ENCODE measurements at regions not wholly inside any gene's neighbourhood (a gene's known extent, or its start where the extent isn't known, plus 50 kb on each side); places are given as distances from the start of the nearest gene placed in this dataset.
"Not testable (repeated sequence)": the region's sequence is repeated elsewhere in the genome, so short reads cannot be mapped to it uniquely, and the experiment has no call there.

DNA sequence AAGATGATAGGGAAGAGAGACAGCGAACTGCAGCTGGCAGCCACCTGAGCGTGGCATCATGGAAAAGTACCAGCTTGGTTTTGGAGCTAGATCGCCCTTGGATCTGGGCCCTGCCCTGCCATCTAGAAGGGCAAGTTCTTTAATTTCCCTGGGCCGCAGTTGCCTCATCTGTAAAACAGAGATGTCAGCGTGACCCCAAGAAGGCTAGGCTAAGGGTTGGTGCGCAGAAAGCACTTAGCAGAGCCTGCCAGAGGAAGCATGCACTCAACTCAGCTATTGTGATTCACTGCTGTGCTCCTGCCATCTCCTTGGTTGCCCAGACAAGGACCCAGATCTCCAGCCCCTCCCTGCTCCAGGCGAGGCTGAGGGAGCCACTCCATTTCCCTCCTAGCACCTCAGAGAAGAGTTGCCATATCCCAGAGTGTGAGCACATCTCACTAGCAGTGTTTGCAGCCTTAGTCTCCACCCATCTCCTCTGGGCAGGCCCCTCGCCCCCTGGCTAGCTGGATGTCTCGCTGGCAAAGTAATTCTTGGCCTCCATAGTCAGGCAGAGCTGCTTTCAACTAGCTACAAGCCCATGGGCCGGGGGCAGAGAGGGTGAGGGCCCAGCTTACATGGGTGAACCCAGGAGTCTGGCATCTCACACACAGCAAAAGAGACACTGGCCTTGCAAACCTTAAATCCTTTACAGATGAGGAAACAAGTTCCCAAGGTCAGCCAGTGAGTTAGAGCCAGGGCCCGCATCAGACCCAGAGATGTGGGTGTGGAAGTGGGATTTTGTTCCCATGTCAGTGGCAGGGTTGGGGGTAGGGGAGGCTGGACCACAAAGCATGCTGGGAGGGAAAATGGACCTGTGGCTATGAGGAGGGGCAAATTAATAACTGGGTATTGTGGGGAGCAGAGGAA, 280.7 kb upstream of the TLE3 start:
- Histone ChIP-seq H3K27me3 (replicated peaks; ENCODE audit: control insufficient read depth, insufficient read depth, low read length) (peaks cover 42% of the 10 kb centered on the region), H3K36me3 (ENCODE audit: control insufficient read depth, insufficient read depth, low read length, severe bottlenecking) (no peaks in the 10 kb centered on the region), H3K4me1 (ENCODE audit: control insufficient read depth, insufficient read depth, low read length) (peaks cover 36% of the 10 kb centered on the region), H3K9ac (ENCODE audit: low read length) (no peak overlapping the region), H3K9me3 (ENCODE audit: control insufficient read depth, low read length) (peaks cover 19% of the 10 kb centered on the region), H3K4me3 (ENCODE audit: low read length) (no peak overlapping the region)
- DNase-seq (ENCODE audit: low read depth) = no peak

DNA sequence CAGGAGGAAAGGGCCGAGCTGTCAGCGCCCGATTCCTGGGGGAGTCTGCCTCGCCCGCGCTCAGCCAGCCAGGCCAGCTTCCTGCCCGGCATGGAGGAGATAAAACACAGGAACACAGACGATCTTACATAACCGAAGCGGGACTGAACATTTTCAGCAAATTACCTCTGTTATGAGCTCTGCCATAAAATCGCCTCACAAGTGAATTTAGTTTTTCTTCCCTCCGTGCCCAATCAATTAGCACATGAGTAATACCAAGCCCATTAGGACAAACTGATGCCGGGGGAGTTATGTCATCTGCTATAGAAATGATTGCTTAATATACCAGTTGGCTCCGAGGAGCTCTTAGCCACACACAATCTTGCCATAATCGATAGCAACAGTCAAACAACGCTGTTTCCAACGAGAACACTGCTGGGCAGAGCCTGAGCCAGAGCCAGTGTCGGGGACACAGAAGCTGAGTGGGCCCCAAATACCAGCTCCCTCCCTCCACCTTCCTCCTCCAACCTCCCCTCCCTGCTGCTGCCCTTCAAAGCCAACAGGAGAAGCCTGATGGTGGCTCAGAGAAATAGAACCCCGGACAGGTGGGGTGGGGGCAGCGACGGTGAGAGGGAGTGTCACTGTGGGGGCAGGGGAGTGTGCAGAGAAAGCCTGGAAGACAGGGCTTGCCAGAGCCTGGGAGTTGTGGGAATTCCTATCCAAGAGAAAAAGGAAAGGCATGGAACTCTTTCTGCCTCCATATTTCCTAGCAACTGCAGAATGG, 279.4 kb upstream of the TLE3 start:
- peak overlapping the region; percentile 58 for H3K4me3 ChIP-seq (ENCODE audit: low read length)
- peak overlapping the region; percentile 13 for H3K9ac ChIP-seq (ENCODE audit: low read length)
- H3K27me3 ChIP-seq (replicated peaks; ENCODE audit: control insufficient read depth, insufficient read depth, low read length) = peaks cover 33% of the 10 kb centered on the region
- peak; percentile 59 for DNase-seq (ENCODE audit: low read depth)
- peaks cover 15% of the 10 kb centered on the region for H3K9me3 ChIP-seq (ENCODE audit: control insufficient read depth, low read length)
- H3K36me3 ChIP-seq (ENCODE audit: control insufficient read depth, insufficient read depth, low read length, severe bottlenecking) = no peaks in the 10 kb centered on the region
- H3K4me1 ChIP-seq (ENCODE audit: control insufficient read depth, insufficient read depth, low read length) = peaks cover 36% of the 10 kb centered on the region

DNA sequence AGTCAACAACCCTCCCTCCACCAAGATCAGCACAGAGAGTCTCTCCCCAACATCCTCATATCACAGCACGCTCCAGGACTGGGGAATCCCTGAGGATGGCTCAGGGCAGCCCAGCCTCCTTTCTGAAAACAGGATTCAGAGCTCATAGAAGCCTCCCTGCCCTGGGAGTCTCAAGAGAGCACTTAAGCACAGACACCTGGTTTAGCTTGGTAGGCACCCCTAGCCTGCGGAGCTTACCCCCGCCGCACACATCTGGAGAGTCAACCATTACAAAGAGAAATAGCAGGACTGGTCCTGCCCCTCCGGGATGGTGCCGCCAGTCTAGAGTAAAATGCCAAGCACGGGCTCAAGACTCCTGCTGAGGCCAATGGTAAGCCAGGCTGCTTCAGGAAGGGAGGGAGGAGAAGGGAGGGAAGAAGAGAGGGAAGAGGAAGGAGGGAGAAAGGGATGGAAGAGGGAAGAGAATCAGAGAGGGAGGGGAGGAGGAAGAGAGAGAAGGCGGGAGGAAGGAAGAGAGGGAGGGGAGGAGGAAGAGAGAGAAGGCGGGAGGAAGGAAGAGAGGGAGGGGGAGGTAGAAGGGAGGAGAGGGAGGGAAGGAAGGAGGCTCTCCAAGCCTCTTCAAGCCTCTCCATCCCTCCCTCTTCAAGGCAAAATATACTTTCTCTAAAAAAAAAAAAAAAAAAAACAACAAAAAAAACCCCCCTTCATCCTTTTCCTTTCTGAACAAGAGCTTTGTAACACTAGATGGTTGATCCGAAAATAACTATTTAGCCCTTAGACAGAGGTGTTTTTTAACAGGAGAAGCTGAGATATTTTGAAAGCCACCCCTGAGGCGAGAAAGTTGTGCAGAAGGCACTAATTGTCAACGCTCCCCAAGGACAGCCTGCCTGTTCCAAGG, 278.6 kb upstream of the TLE3 start:
- peaks cover 26% of the 10 kb centered on the region for H3K27me3 ChIP-seq (replicated peaks; ENCODE audit: control insufficient read depth, insufficient read depth, low read length)
- no peak for DNase-seq (ENCODE audit: low read depth)

DNA sequence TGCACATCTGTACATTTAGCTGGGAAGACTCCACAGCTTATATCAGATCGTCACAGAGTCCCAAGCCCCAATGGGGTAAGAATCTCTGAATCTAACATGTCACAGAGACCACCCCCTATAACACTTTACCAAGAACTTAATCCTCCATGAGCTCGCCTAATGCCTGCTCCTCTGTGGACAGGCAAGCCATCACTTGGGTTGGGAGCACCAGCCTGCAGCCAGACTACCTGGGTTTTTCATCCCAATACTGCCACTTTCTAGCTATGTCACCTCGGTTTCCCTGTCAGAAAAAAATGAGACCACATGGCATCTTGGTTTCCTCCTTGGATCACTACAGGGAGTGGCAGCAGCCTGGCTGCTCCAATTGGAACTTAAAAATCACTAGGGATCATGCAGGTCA, 277.9 kb upstream of the TLE3 start:
- H3K4me1 ChIP-seq (ENCODE audit: control insufficient read depth, insufficient read depth, low read length) = peaks cover 36% of the 10 kb centered on the region
- no peak for DNase-seq (ENCODE audit: low read depth)
- H3K9me3 ChIP-seq (ENCODE audit: control insufficient read depth, low read length) = peaks cover 5% of the 10 kb centered on the region
- H3K4me3 ChIP-seq (ENCODE audit: low read length) = no peak overlapping the region
- no peak overlapping the region for H3K9ac ChIP-seq (ENCODE audit: low read length)
- peaks cover 26% of the 10 kb centered on the region for H3K27me3 ChIP-seq (replicated peaks; ENCODE audit: control insufficient read depth, insufficient read depth, low read length)
- H3K36me3 ChIP-seq (ENCODE audit: control insufficient read depth, insufficient read depth, low read length, severe bottlenecking) = no peaks in the 10 kb centered on the region

More for the DNA sequence above, 278.6 kb upstream of the TLE3 start:
- Histone ChIP-seq H3K4me1 (ENCODE audit: control insufficient read depth, insufficient read depth, low read length) (peaks cover 36% of the 10 kb centered on the region), H3K4me3 (ENCODE audit: low read length) (peak overlapping the region; percentile 58), H3K9ac (ENCODE audit: low read length) (peak overlapping the region; percentile 13), H3K36me3 (ENCODE audit: control insufficient read depth, insufficient read depth, low read length, severe bottlenecking) (no peaks in the 10 kb centered on the region), H3K9me3 (ENCODE audit: control insufficient read depth, low read length) (peaks cover 6% of the 10 kb centered on the region)

DNA sequence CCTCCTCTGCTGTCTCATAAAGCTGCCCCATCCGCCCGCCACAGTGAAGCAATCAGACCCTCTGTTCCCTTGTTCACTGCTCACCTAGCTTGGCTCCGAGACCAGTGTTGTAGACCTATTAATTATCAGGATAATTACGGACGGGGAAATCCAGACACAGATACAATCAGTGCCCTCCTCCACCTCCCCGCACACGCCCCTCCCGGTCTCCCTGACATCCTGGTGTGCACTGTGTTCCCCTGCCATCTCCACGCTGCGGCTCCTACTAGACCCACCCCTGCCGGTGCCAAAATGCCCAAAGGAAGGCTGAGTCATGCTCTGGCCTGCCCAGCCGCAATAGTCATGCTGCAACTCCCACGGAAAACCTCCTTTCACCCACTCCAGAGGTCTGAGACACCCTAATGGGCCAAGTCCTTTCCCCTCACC, 277.3 kb upstream of the TLE3 start:
- H3K36me3 ChIP-seq (ENCODE audit: control insufficient read depth, insufficient read depth, low read length, severe bottlenecking) = no peaks in the 10 kb centered on the region
- no peak overlapping the region for H3K9ac ChIP-seq (ENCODE audit: low read length)
- peaks cover 5% of the 10 kb centered on the region for H3K9me3 ChIP-seq (ENCODE audit: control insufficient read depth, low read length)
- H3K4me3 ChIP-seq (ENCODE audit: low read length) = no peak overlapping the region
- H3K4me1 ChIP-seq (ENCODE audit: control insufficient read depth, insufficient read depth, low read length) = peaks cover 36% of the 10 kb centered on the region
- H3K27me3 ChIP-seq (replicated peaks; ENCODE audit: control insufficient read depth, insufficient read depth, low read length) = peaks cover 20% of the 10 kb centered on the region
- DNase-seq (ENCODE audit: low read depth) = peak; percentile 25

DNA sequence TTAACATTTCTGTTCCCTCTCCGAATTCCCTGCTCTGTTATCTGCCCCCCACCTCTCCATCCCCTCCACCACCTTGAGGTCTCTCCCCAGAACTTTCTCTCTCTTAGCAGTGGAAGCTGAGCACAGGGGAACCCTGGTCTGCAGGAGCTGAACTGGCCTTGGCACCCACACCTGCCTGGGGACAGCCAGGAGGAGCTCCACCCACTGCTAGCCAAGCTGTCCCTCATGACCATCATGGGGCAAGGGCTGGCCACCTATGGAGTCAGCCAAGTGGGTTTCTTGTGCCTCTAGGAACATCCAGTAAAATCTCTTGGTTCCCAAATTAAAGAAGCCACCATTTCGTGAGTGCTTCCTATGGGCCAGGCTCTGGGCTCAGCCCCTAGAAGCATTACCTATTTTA, 276.4 kb upstream of the TLE3 start:
- Histone ChIP-seq H3K9me3 (ENCODE audit: control insufficient read depth, low read length) (peaks cover 8% of the 10 kb centered on the region), H3K27me3 (replicated peaks; ENCODE audit: control insufficient read depth, insufficient read depth, low read length) (peaks cover 12% of the 10 kb centered on the region), H3K4me3 (ENCODE audit: low read length) (no peak overlapping the region), H3K36me3 (ENCODE audit: control insufficient read depth, insufficient read depth, low read length, severe bottlenecking) (no peaks in the 10 kb centered on the region), H3K4me1 (ENCODE audit: control insufficient read depth, insufficient read depth, low read length) (peaks cover 36% of the 10 kb centered on the region), H3K9ac (ENCODE audit: low read length) (no peak overlapping the region)
- DNase-seq (ENCODE audit: low read depth) = no peak

DNA sequence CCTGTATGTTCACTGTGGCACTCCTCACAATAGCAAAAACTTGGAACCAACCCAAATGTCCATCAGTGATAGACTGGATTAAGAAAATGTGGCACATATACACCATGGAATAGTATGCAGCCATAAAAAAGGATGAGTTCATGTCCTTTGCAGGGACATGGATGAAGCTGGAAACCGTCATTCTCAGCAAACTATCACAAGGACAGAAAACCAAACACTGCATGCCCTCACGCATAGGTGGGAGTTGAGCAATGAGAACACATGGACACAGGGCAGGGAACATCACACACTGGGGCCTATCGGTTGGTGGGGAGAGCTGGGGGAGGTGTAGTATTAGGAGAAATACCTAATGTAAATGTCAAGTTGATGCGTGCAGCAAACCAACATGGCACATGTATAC, 275.7 kb upstream of the TLE3 start:
- DNase-seq (ENCODE audit: low read depth); H3K4me3 ChIP-seq (ENCODE audit: low read length); H3K9ac ChIP-seq (ENCODE audit: low read length); H3K36me3 ChIP-seq (ENCODE audit: control insufficient read depth, insufficient read depth, low read length, severe bottlenecking): not testable (repeated sequence)
- Histone ChIP-seq H3K4me1 (ENCODE audit: control insufficient read depth, insufficient read depth, low read length) (peaks cover 36% of the 10 kb centered on the region), H3K9me3 (ENCODE audit: control insufficient read depth, low read length) (peaks cover 10% of the 10 kb centered on the region), H3K27me3 (replicated peaks; ENCODE audit: control insufficient read depth, insufficient read depth, low read length) (peaks cover 15% of the 10 kb centered on the region)

DNA sequence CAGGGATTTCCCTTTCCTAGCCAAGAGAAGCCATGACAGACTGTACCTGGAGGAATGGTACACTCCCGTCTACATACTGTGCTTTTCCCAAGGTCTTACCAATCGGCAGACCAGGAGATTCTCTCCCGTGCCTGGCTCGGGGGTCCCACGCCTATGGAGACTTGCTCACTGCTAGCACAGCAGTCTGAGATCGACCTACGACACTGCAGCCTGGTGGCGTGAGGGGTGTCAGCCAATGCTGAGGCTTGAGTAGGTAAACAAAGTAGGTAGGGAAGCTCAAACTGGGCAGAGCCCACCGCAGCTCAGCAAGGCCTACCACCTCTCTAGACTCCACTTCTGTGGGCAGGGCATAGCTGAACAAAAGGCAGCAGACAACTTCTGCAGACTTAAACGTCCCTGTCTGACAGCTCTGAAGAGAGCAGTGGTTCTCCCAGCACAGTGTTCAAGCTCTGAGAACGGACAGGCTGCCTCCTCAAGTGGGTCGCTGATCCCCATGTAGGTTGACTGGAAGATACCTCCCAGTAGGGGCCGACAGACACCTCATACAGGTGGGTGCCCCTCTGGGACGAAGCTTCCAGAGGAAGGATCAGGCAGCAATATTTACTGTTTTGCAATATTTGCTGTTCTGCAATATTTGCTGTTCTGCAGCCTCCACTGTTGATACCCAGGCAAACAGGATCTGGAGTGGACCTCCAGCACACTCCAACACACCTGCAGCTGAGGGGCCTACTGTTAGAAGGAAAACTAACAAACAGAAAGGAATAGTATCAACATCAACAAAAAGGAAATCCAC, 270.4 kb upstream of the TLE3 start:
- not testable (repeated sequence) for H3K36me3 ChIP-seq (ENCODE audit: control insufficient read depth, insufficient read depth, low read length, severe bottlenecking); H3K4me3 ChIP-seq (ENCODE audit: low read length); H3K4me1 ChIP-seq (ENCODE audit: control insufficient read depth, insufficient read depth, low read length); DNase-seq (ENCODE audit: low read depth); H3K9ac ChIP-seq (ENCODE audit: low read length)
- Histone ChIP-seq H3K27me3 (replicated peaks; ENCODE audit: control insufficient read depth, insufficient read depth, low read length) (peaks cover 12% of the 10 kb centered on the region), H3K9me3 (ENCODE audit: control insufficient read depth, low read length) (peaks cover 16% of the 10 kb centered on the region)

DNA sequence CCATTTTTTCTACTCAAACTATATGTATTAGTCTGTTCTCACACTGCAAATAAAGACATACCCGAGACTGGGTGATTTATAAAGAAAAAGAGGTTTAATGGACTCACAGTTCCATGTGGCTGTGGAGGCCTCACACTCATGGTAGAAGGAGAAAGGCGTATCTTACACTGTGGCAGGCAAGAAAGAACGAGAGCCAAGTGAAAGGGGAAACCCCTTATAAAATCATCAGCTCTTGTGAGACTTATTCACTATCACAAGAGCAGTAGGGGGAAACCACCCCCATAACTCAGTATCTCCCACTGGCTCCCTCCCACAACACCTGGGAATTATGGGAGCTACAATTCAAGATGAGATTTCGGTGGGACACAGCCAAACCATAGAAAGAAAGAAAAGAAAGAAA, 266.3 kb upstream of the TLE3 start:
- not testable (repeated sequence) for DNase-seq (ENCODE audit: low read depth); H3K4me1 ChIP-seq (ENCODE audit: control insufficient read depth, insufficient read depth, low read length); H3K9ac ChIP-seq (ENCODE audit: low read length); H3K36me3 ChIP-seq (ENCODE audit: control insufficient read depth, insufficient read depth, low read length, severe bottlenecking); H3K4me3 ChIP-seq (ENCODE audit: low read length)
- Histone ChIP-seq H3K9me3 (ENCODE audit: control insufficient read depth, low read length) (peaks cover 12% of the 10 kb centered on the region), H3K27me3 (replicated peaks; ENCODE audit: control insufficient read depth, insufficient read depth, low read length) (peaks cover 20% of the 10 kb centered on the region)

DNA sequence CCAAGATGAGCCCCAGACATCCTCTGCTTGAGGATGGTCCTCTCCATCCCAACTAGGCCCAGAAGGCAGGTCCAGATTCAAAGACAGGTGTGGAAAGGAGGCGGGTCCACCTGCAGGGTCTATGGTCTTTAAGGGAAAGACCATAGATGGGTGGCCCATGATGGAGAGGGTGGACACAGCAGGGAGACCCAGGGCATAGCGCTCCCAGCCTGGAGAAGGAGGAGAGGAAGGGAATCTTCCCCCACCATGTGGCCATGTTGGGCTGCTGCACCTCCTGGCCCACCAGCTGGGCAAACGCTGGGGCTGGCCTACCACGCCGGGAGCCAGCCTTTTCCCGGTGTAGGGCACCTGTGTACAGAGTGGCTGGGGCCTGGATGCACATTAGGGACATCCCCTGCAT, 265.2 kb upstream of the TLE3 start:
- Histone ChIP-seq H3K4me1 (ENCODE audit: control insufficient read depth, insufficient read depth, low read length) (no peaks in the 10 kb centered on the region), H3K36me3 (ENCODE audit: control insufficient read depth, insufficient read depth, low read length, severe bottlenecking) (no peaks in the 10 kb centered on the region), H3K4me3 (ENCODE audit: low read length) (no peak overlapping the region), H3K9me3 (ENCODE audit: control insufficient read depth, low read length) (peaks cover 11% of the 10 kb centered on the region), H3K27me3 (replicated peaks; ENCODE audit: control insufficient read depth, insufficient read depth, low read length) (peaks cover 13% of the 10 kb centered on the region), H3K9ac (ENCODE audit: low read length) (no peak overlapping the region)
- DNase-seq (ENCODE audit: low read depth) = peak; percentile 55

All from adipocyte (in vitro differentiated cells).